Retina (tissue), 1 donor: ENCODE measurements at regions not wholly inside any gene's neighbourhood (a gene's known extent, or its start where the extent isn't known, plus 50 kb on each side); places are given as distances from the start of the nearest gene placed in this dataset.
A peak's percentile ranks its signal among the peaks of the same experiment; 100 is the strongest.

Source experiments
- DNase-seq: peaks from one replicate; pipeline ENCODE4 v3.0.0-alpha.2; 2016

GRCh38 chr16:52872731-52873130 is 180.0 kb downstream of the CHD9NB start:
- DNase-seq, result peak; percentile 66

GRCh38 chr16:52871481-52871880 is 181.2 kb downstream of the CHD9NB start:
- DNase-seq, result no peak

- DNase-seq, result no peak
Observed at GRCh38 chr16:52869243-52869642, 183.5 kb downstream of the CHD9NB start.

- no peak for DNase-seq
Observed at GRCh38 chr16:52863000-52863399, 189.7 kb downstream of the CHD9NB start.

- DNase-seq, result peak; percentile 54
Observed at GRCh38 chr16:52861614-52862022, 191.1 kb downstream of the CHD9NB start.

- DNase-seq, result no peak
Observed at GRCh38 chr16:52855463-52855862, 197.2 kb downstream of the CHD9NB start.

- no peak for DNase-seq
Observed at GRCh38 chr16:52852978-52853377, 199.7 kb downstream of the CHD9NB start.

- no peak for DNase-seq
Observed at GRCh38 chr16:52851211-52851740, 201.4 kb downstream of the CHD9NB start.

- DNase-seq, result peak; percentile 13
Observed at GRCh38 chr16:52843381-52843780, 209.3 kb downstream of the CHD9NB start.

GRCh38 chr16:52837251-52837650 is 215.4 kb downstream of the CHD9NB start:
- DNase-seq, result no peak

GRCh38 chr16:52834736-52835465 is 217.8 kb downstream of the CHD9NB start:
- no peak for DNase-seq

- DNase-seq, result no peak
Observed at GRCh38 chr16:52832771-52833170, 219.9 kb downstream of the CHD9NB start.

GRCh38 chr16:52827456-52827855 is 225.2 kb downstream of the CHD9NB start:
- DNase-seq, result no peak

GRCh38 chr16:52825892-52826291 is 226.8 kb downstream of the CHD9NB start:
- peak; percentile 6 for DNase-seq

GRCh38 chr16:52819808-52820207 is 232.9 kb downstream of the CHD9NB start:
- DNase-seq, result peak; percentile 21

GRCh38 chr16:52819405-52819804 is 233.3 kb downstream of the CHD9NB start:
- peak; percentile 14 for DNase-seq

GRCh38 chr16:52817696-52818095 is 235.0 kb downstream of the CHD9NB start:
- no peak for DNase-seq

GRCh38 chr16:52816993-52817392 is 235.7 kb downstream of the CHD9NB start:
- DNase-seq, result no peak

GRCh38 chr16:52812678-52813556 is 239.8 kb downstream of the CHD9NB start:
- DNase-seq, result no peak

GRCh38 chr16:52805559-52806168 is 247.0 kb downstream of the CHD9NB start:
- DNase-seq, result no peak

- DNase-seq, result no peak
Observed at GRCh38 chr16:52800432-52800831, 252.3 kb downstream of the CHD9NB start.

- no peak for DNase-seq
Observed at GRCh38 chr16:52799149-52799548, 252.2 kb upstream of the TOX3 start.

GRCh38 chr16:52787709-52788108 is 240.8 kb upstream of the TOX3 start:
- DNase-seq, result no peak
